ENCODE measurements at regions not wholly inside any gene's neighbourhood (a gene's known extent, or its start where the extent isn't known, plus 50 kb on each side); places are given as distances from the start of the nearest gene placed in this dataset.

DNA sequence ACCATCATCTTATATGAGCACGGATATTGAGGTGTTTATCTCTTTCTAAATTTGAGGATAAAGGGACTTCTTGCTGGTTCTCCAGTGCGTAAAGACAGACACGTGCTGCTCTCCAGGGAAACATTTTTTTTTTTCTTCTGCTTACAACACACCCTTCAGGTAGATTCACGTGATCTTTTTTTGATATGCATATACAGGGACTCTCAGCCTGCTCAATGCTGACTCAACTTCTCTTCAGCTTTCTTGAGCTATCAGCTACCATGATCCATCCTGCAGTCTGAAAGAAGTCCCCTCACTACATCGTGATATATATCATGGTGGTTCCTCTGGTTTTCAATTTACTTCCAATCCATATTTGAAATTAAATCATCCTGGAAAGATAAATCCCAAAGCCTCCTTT lies 87.1 kb upstream of the SLITRK3 start:
- no peaks in the 10 kb centered on the region for H3K9me1 ChIP-seq (ENCODE audit: insufficient read depth, low read length)
- no peak overlapping the region for H2BK120ac ChIP-seq (ENCODE audit: low read depth, low read length)
- H3K9ac ChIP-seq (ENCODE audit: low read depth, low read length): no peak overlapping the region
- CTCF ChIA-PET: no interaction called here
- no CpG with 5 or more reads among the region's 5 CpGs for WGBS, 2 experiments (ENCODE audit: extremely low coverage in 2 of 2, insufficient read length in 1 of 2)
- ATAC-seq (ENCODE audit: low read depth): no peak
- no peak overlapping the region for H2AK5ac ChIP-seq (ENCODE audit: low read depth, low read length)
- no peaks in the 10 kb centered on the region for H3K79me1 ChIP-seq (ENCODE audit: low read depth in 1 of 2, low read length in 2 of 2)
- H2AFZ ChIP-seq (replicated peaks; ENCODE audit: low read length, poor library complexity): no peak overlapping the region
- no peak overlapping the region for H2AK9ac ChIP-seq (replicated peaks; ENCODE audit: low read depth, low read length, poor library complexity)
- no peak overlapping the region for H3K4me2 ChIP-seq (ENCODE audit: low read depth, low read length)
- H2BK15ac ChIP-seq (ENCODE audit: low read depth, low read length): no peak overlapping the region
- intact Hi-C loops (cut with micrococcal nuclease) (no loop called here), dilution Hi-C loops (cut with HindIII; ENCODE audit: low sequenced_read_pairs, unreplicated experiment) (no loop called here), in situ Hi-C loops (cut with MboI; ENCODE audit: low sequenced_read_pairs) (no loop called here)
- POLR2A ChIA-PET (ENCODE audit: unreplicated experiment): no interaction called here
- H3K56ac ChIP-seq (ENCODE audit: extremely low read depth, insufficient read depth, low read length): no peak overlapping the region
- no peak overlapping the region for H4K8ac ChIP-seq (ENCODE audit: low read depth in 2 of 2, low read length in 2 of 2)
- no peak overlapping the region for H4K5ac ChIP-seq (ENCODE audit: low read depth, low read length)
- no TSS peak for BruUV-seq (replicated peaks)
- TF ChIP-seq CEBPB (IDR thresholded peaks at IDR 0.05; ENCODE audit: low read depth, low read length) (no peak), SMC3 (IDR thresholded peaks at IDR 0.05; ENCODE audit: low read depth, low read length) (no peak), FOS (IDR thresholded peaks at IDR 0.05; ENCODE audit: low read depth, low read length) (no peak), MXI1 (IDR thresholded peaks at IDR 0.05; ENCODE audit: borderline replicate concordance, low read depth, low read length) (no peak), BHLHE40 (IDR thresholded peaks at IDR 0.05; ENCODE audit: low read depth, low read length) (no peak), NFE2L2 (IDR thresholded peaks at IDR 0.05; ENCODE audit: low read depth, low read length) (no peak), RAD21 (IDR thresholded peaks at IDR 0.05; ENCODE audit: low read length) (no peak), CTCF (conservative IDR thresholded peaks at IDR 0.05; ENCODE audit: low read depth, low read length) (no peak), ELK1 (IDR thresholded peaks at IDR 0.05; ENCODE audit: borderline replicate concordance, low read depth, low read length) (no peak), RCOR1 (IDR thresholded peaks at IDR 0.05; ENCODE audit: insufficient replicate concordance, low read length) (no peak), MAZ (IDR thresholded peaks at IDR 0.05; ENCODE audit: borderline replicate concordance, low read depth, low read length) (no peak), CHD1 (IDR thresholded peaks at IDR 0.05; ENCODE audit: low read depth, low read length) (no peak), POLR2A (IDR thresholded peaks at IDR 0.05; ENCODE audit: low read depth, low read length) (no peak)
- DNase-seq: no peak
- no peak overlapping the region for H3K4ac ChIP-seq (ENCODE audit: low read depth, low read length)
- no peaks in the 10 kb centered on the region for H3K4me1 ChIP-seq (ENCODE audit: control insufficient read depth, insufficient read depth, low read length)
- H3K27me3 ChIP-seq (ENCODE audit: control insufficient read depth, insufficient read depth, low read length): no peaks in the 10 kb centered on the region
- H3K14ac ChIP-seq (replicated peaks; ENCODE audit: low read depth, low read length): no peak overlapping the region
- no peak overlapping the region for H2BK20ac ChIP-seq (ENCODE audit: low read depth, low read length)
- no peak overlapping the region for H3K18ac ChIP-seq (ENCODE audit: low read depth, low read length)
- H2BK5ac ChIP-seq (ENCODE audit: low read depth, low read length, poor library complexity, severe bottlenecking): no peak overlapping the region
- H3K4me3 ChIP-seq (ENCODE audit: insufficient read depth, low read depth, low read length): no peak overlapping the region
- H3K27ac ChIP-seq (ENCODE audit: insufficient read depth, low read length): no peak overlapping the region
- H3K36me3 ChIP-seq (ENCODE audit: control insufficient read depth, insufficient read depth, low read length): no peaks in the 10 kb centered on the region
- no peak overlapping the region for H4K91ac ChIP-seq (ENCODE audit: insufficient read depth, low read depth, low read length)
- H3K23ac ChIP-seq (ENCODE audit: low read depth, low read length): no peak overlapping the region
- H3K9me3 ChIP-seq (ENCODE audit: control insufficient read depth, insufficient read depth, low read length): no peaks in the 10 kb centered on the region
- no peaks in the 10 kb centered on the region for H4K20me1 ChIP-seq (ENCODE audit: insufficient read depth, low read length)
